ENCODE measurements at regions not wholly inside any gene's neighbourhood (a gene's known extent, or its start where the extent isn't known, plus 50 kb on each side); places are given as distances from the start of the nearest gene placed in this dataset.

GRCh38 chr11:109507331-109507730 lies 85.3 kb downstream of the C11orf87 start:
- no peaks in the 10 kb centered on the region for H3K27me3 ChIP-seq (replicated peaks in 1 of 7)
- no peak for DNase-seq
- no peaks in the 10 kb centered on the region for H3K36me3 ChIP-seq
- H3K9me3 ChIP-seq: no peaks in the 10 kb centered on the region
- no peaks in the 10 kb centered on the region for H3K4me1 ChIP-seq
- no peak for TF ChIP-seq CTCF (IDR thresholded peaks at IDR 0.05 in 8 of 11, conservative IDR thresholded peaks at IDR 0.05 in 3 of 11)
- TF ChIP-seq POLR2AphosphoS5 (IDR thresholded peaks at IDR 0.05): no peak
- no peak for TF ChIP-seq POLR2A (IDR thresholded peaks at IDR 0.05)
- no peak overlapping the region for H3K27ac ChIP-seq
- WGBS, 5 donors: 80 to 86% (median 85%) methylated on average over 4 of the region's 4 CpGs
- no peak overlapping the region for H3K4me3 ChIP-seq
- intact Hi-C loops (cut with DNase I; ENCODE audit: low total_unique reads): no loop called here

- H3K9me3 ChIP-seq: no peaks in the 10 kb centered on the region
- DNase-seq: no peak
- no peaks in the 10 kb centered on the region for H3K36me3 ChIP-seq
- no peak overlapping the region for H3K4me3 ChIP-seq
- H3K4me1 ChIP-seq: no peaks in the 10 kb centered on the region
- H3K27ac ChIP-seq: no peak overlapping the region
- intact Hi-C loops (cut with DNase I; ENCODE audit: low total_unique reads): no loop called here
- TF ChIP-seq POLR2A (IDR thresholded peaks at IDR 0.05) (no peak), POLR2AphosphoS5 (IDR thresholded peaks at IDR 0.05) (no peak), CTCF (IDR thresholded peaks at IDR 0.05 in 8 of 11, conservative IDR thresholded peaks at IDR 0.05 in 3 of 11) (no peak)
- no peaks in the 10 kb centered on the region for H3K27me3 ChIP-seq (replicated peaks in 1 of 7)
- 92 to 98% (median 92%) methylated on average over 1 of the region's 1 CpG for WGBS, 5 donors
Observed at GRCh38 chr11:109507836-109508561, 86.0 kb downstream of the C11orf87 start.

GRCh38 chr11:109508943-109509342 lies 87.0 kb downstream of the C11orf87 start:
- Histone ChIP-seq H3K9me3 (no peaks in the 10 kb centered on the region), H3K27me3 (replicated peaks in 1 of 7) (no peaks in the 10 kb centered on the region), H3K27ac (no peak overlapping the region), H3K4me3 (no peak overlapping the region), H3K4me1 (no peaks in the 10 kb centered on the region), H3K36me3 (no peaks in the 10 kb centered on the region)
- DNase-seq: no peak
- intact Hi-C loops (cut with DNase I; ENCODE audit: low total_unique reads): no loop called here
- 76 to 89% (median 81%) methylated on average over 2 of the region's 2 CpGs for WGBS, 5 donors
- TF ChIP-seq POLR2A (IDR thresholded peaks at IDR 0.05): no peak
- TF ChIP-seq CTCF (IDR thresholded peaks at IDR 0.05 in 8 of 11, conservative IDR thresholded peaks at IDR 0.05 in 3 of 11): no peak
- no peak for TF ChIP-seq POLR2AphosphoS5 (IDR thresholded peaks at IDR 0.05)

GRCh38 chr11:109510316-109510715 lies 88.3 kb downstream of the C11orf87 start:
- intact Hi-C loops (cut with DNase I; ENCODE audit: low total_unique reads): no loop called here
- H3K36me3 ChIP-seq: no peaks in the 10 kb centered on the region
- no peaks in the 10 kb centered on the region for H3K27me3 ChIP-seq (replicated peaks in 1 of 7)
- H3K27ac ChIP-seq: no peak overlapping the region
- WGBS, 5 donors: 50 to 89% (median 75%) methylated on average over 1 of the region's 1 CpG
- no peaks in the 10 kb centered on the region for H3K4me1 ChIP-seq
- TF ChIP-seq POLR2A (IDR thresholded peaks at IDR 0.05): no peak
- TF ChIP-seq POLR2AphosphoS5 (IDR thresholded peaks at IDR 0.05): no peak
- TF ChIP-seq CTCF (IDR thresholded peaks at IDR 0.05 in 8 of 11, conservative IDR thresholded peaks at IDR 0.05 in 3 of 11): no peak
- DNase-seq: no peak
- no peak overlapping the region for H3K4me3 ChIP-seq
- no peaks in the 10 kb centered on the region for H3K9me3 ChIP-seq

Data from spleen (tissue), 11 donors.